A673 (cell line): ENCODE measurements at regions not wholly inside any gene's neighbourhood (a gene's known extent, or its start where the extent isn't known, plus 50 kb on each side); places are given as distances from the start of the nearest gene placed in this dataset.

ENCODE experiments used
- CTCF ChIP-seq: fragments of 300-800, 200-600 bp; sonication (generic); conservative IDR thresholded peaks from 2 replicates; pipeline ENCODE4 v1.5.1; 2017; ENCODE audit warnings: low read depth, mild to moderate bottlenecking, antibody characterized with exemption, low read length, moderate library complexity, mixed read lengths
- EZH2 ChIP-seq: fragments of 200-600 bp; sonication (generic); IDR thresholded peaks from 2 replicates; pipeline ENCODE4 v1.6.1; 2017; ENCODE audit warnings: borderline replicate concordance, low read depth, mild to moderate bottlenecking, mixed read lengths, antibody characterized with exemption, low read length; ENCODE audit not compliant: poor library complexity, severe bottlenecking

GRCh38 chr14:39977198-39977597 lies 545.0 kb upstream of the FBXO33 start:
- TF ChIP-seq CTCF (no peak), EZH2 (no peak)
